ENCODE measurements at regions not wholly inside any gene's neighbourhood (a gene's known extent, or its start where the extent isn't known, plus 50 kb on each side); places are given as distances from the start of the nearest gene placed in this dataset.

GRCh38 chr2:106606652-106607051 is 119.5 kb downstream of the CD8B2 start:
- H2BK20ac ChIP-seq (ENCODE audit: low read depth, low read length), result no peak overlapping the region
- no peak for ATAC-seq (ENCODE audit: low read depth)
- no peaks in the 10 kb centered on the region for H3K36me3 ChIP-seq (ENCODE audit: control insufficient read depth, insufficient read depth, low read length)
- no peaks in the 10 kb centered on the region for H3K79me1 ChIP-seq (ENCODE audit: low read depth in 1 of 2, low read length in 2 of 2)
- no peak overlapping the region for H3K18ac ChIP-seq (ENCODE audit: low read depth, low read length)
- POLR2A ChIA-PET (ENCODE audit: unreplicated experiment), result no interaction called here
- no peak for DNase-seq
- no peak overlapping the region for H2BK15ac ChIP-seq (ENCODE audit: low read depth, low read length)
- WGBS, 2 experiments (ENCODE audit: extremely low coverage in 2 of 2, insufficient read length in 1 of 2), result no CpG with 5 or more reads among the region's 3 CpGs
- no peaks in the 10 kb centered on the region for H3K9me1 ChIP-seq (ENCODE audit: insufficient read depth, low read length)
- H3K9me3 ChIP-seq (ENCODE audit: control insufficient read depth, insufficient read depth, low read length), result no peaks in the 10 kb centered on the region; the same call in 1 of the 2 replicates
- TF ChIP-seq RAD21 (IDR thresholded peaks at IDR 0.05; ENCODE audit: low read length) (no peak), BHLHE40 (IDR thresholded peaks at IDR 0.05; ENCODE audit: low read depth, low read length) (no peak), USF2 (IDR thresholded peaks at IDR 0.05; ENCODE audit: low read depth, low read length) (no peak), POLR2A (IDR thresholded peaks at IDR 0.05; ENCODE audit: low read depth, low read length) (no peak), ELK1 (IDR thresholded peaks at IDR 0.05; ENCODE audit: borderline replicate concordance, low read depth, low read length) (no peak)
- no peak overlapping the region for H4K8ac ChIP-seq (ENCODE audit: low read depth in 2 of 2, low read length in 2 of 2)
- H3K9ac ChIP-seq (ENCODE audit: low read depth, low read length), result no peak overlapping the region
- in situ Hi-C loops (cut with MboI; ENCODE audit: low sequenced_read_pairs) (no loop called here), dilution Hi-C loops (cut with HindIII; ENCODE audit: low sequenced_read_pairs, unreplicated experiment) (no loop called here), intact Hi-C loops (cut with micrococcal nuclease) (no loop called here)
- H4K20me1 ChIP-seq (ENCODE audit: insufficient read depth, low read length), result no peaks in the 10 kb centered on the region
- H3K56ac ChIP-seq (ENCODE audit: extremely low read depth, insufficient read depth, low read length), result no peak overlapping the region
- H3K14ac ChIP-seq (replicated peaks; ENCODE audit: low read depth, low read length), result no peak overlapping the region
- no peak overlapping the region for H3K27ac ChIP-seq (ENCODE audit: insufficient read depth, low read length)
- CTCF ChIA-PET, result no interaction called here
- no TSS peak for BruUV-seq (replicated peaks)
- H2AK9ac ChIP-seq (replicated peaks; ENCODE audit: low read depth, low read length, poor library complexity), result no peak overlapping the region
- H2AK5ac ChIP-seq (ENCODE audit: low read depth, low read length), result no peak overlapping the region
- H3K23ac ChIP-seq (ENCODE audit: low read depth, low read length), result no peak overlapping the region
- H2BK5ac ChIP-seq (ENCODE audit: low read depth, low read length, poor library complexity, severe bottlenecking), result no peak overlapping the region
- H3K4ac ChIP-seq (ENCODE audit: low read depth, low read length), result no peak overlapping the region
- no peak overlapping the region for H3K4me2 ChIP-seq (ENCODE audit: low read depth, low read length)
- H3K27me3 ChIP-seq (ENCODE audit: control insufficient read depth, insufficient read depth, low read length), result no peaks in the 10 kb centered on the region
- H3K4me3 ChIP-seq (ENCODE audit: insufficient read depth, low read depth, low read length), result no peak overlapping the region
- no peaks in the 10 kb centered on the region for H3K4me1 ChIP-seq (ENCODE audit: control insufficient read depth, insufficient read depth, low read length)
- H4K5ac ChIP-seq (ENCODE audit: low read depth, low read length), result no peak overlapping the region
- H2AFZ ChIP-seq (replicated peaks; ENCODE audit: low read length, poor library complexity), result no peak overlapping the region
- no peak overlapping the region for H2BK120ac ChIP-seq (ENCODE audit: low read depth, low read length)
- no peak overlapping the region for H4K91ac ChIP-seq (ENCODE audit: insufficient read depth, low read depth, low read length)

Measured in IMR-90 (cell line).